Panc1 (cell line): ENCODE measurements at regions not wholly inside any gene's neighbourhood (a gene's known extent, or its start where the extent isn't known, plus 50 kb on each side); places are given as distances from the start of the nearest gene placed in this dataset.

Experiments used
- ATAC-seq: fragments of 200-7000 bp; cut with Tn5 transposase; 2 replicates; pipeline ENCODE4 v1.9.1; 2020; ENCODE audit warnings: mild to moderate bottlenecking, moderate library complexity
- BruUV-seq: library from RNA; stranded (reverse); fragments of 400-500 nt; replicated peaks from 2 replicates; lab custom pipeline; 2021; lab: Mats Ljungman, UMichigan
- CTCF ChIA-PET: fragments of 300-600 bp; sonication (Branson Sonifier 250); formaldehyde crosslinking; loops from one replicate; lab custom pipeline; 2022; ENCODE audit warnings: antibody characterized with exemption; lab: Charles Lee
- POLR2A ChIA-PET: fragments of 300-600 bp; sonication (Branson Sonifier 250); formaldehyde crosslinking; loops from one replicate; lab custom pipeline; 2022; ENCODE audit warnings: antibody characterized with exemption; lab: Charles Lee
- DNase-seq: peaks from one replicate; pipeline ENCODE4 v3.0.0-alpha.2; 2010; ENCODE audit warnings: low read depth, low spot score
- H3K27ac ChIP-seq: 2 replicates; pipeline ENCODE4 v1.5.1; 2011; ENCODE audit warnings: mild to moderate bottlenecking, low read length, inconsistent platforms
- H3K27me3 ChIP-seq: fragments of 200-500 bp; sonication (Bioruptor generic); 2 replicates; pipeline ENCODE4 v1.6.0; 2014; ENCODE audit warnings: low read length, inconsistent platforms; ENCODE audit not compliant: control insufficient read depth, insufficient read depth
- H3K36me3 ChIP-seq: fragments of 200-500 bp; sonication (Bioruptor generic); 2 replicates; pipeline ENCODE4 v1.5.1; 2014; ENCODE audit warnings: inconsistent platforms, mild to moderate bottlenecking, low read length, moderate library complexity; ENCODE audit not compliant: control insufficient read depth, insufficient read depth
- H3K4me1 ChIP-seq: 2 replicates; pipeline ENCODE4 v1.5.1; 2011; ENCODE audit warnings: inconsistent platforms, mild to moderate bottlenecking, low read length, moderate library complexity; ENCODE audit not compliant: control insufficient read depth, insufficient read depth
- H3K4me3 ChIP-seq, 2 experiments: 2 replicates each; pipeline ENCODE4 v1.5.1; 2011 to 2012; ENCODE audit warnings: low read depth in 2 of 2, low read length in 2 of 2, mild to moderate bottlenecking in 2 of 2, inconsistent platforms in 1 of 2, moderate library complexity in 1 of 2
- H3K9me3 ChIP-seq: fragments of 200-500 bp; sonication (Bioruptor generic); 2 replicates; pipeline ENCODE4 v1.5.1; 2014; ENCODE audit warnings: low read depth, mild to moderate bottlenecking, inconsistent platforms, low read length, moderate library complexity; ENCODE audit not compliant: control insufficient read depth, insufficient read depth
- CTCF ChIP-seq: fragments of 450-650 bp; IDR thresholded peaks from 2 replicates; pipeline ENCODE4 v1.5.1; 2017; ENCODE audit warnings: mild to moderate bottlenecking
- POLR2AphosphoS5 ChIP-seq: IDR thresholded peaks from 2 replicates; pipeline ENCODE4 v1.6.1; 2012; ENCODE audit warnings: mild to moderate bottlenecking, low read depth, low read length, moderate library complexity
- REST ChIP-seq, 2 experiments: IDR thresholded peaks; 2 replicates each; pipeline ENCODE4 v1.6.1; 2011 to 2012; ENCODE audit warnings: low read depth in 2 of 2, control low read depth in 1 of 2, low read length in 1 of 2, mild to moderate bottlenecking in 1 of 2, moderate library complexity in 1 of 2; ENCODE audit not compliant: insufficient read depth in 1 of 2
- SIN3A ChIP-seq: IDR thresholded peaks from 2 replicates; pipeline ENCODE4 v1.6.1; 2012; ENCODE audit warnings: low read depth, mild to moderate bottlenecking, low read length, moderate library complexity, borderline replicate concordance; ENCODE audit not compliant: insufficient read depth
- TCF7L2 ChIP-seq: IDR thresholded peaks from 2 replicates; pipeline ENCODE4 v1.6.1; 2011; ENCODE audit warnings: mild to moderate bottlenecking, low read depth, low read length, inconsistent platforms
- in situ Hi-C: cut with HindIII; loops from 2 replicates; pipeline ENCODE4 v1.10.0; 2016; ENCODE audit warnings: low sequenced_read_pairs, low pct_unique_long_range_greater_than_20kb
- intact Hi-C: fragments of 100-400 bp; cut with micrococcal nuclease; formaldehyde crosslinking; loops from one replicate; pipeline ENCODE4 v1.10.0; 2022; ENCODE audit not compliant: unreplicated experiment

- H3K27me3 ChIP-seq: peaks cover 5% of the 10 kb centered on the region
- CTCF ChIA-PET: no interaction called here
- H3K27ac ChIP-seq: no peak overlapping the region
- H3K36me3 ChIP-seq: no peaks in the 10 kb centered on the region
- TF ChIP-seq REST (IDR thresholded peaks at IDR 0.05; ENCODE audit: insufficient read depth in 1 of 2, low read depth in 2 of 2, low read length in 1 of 2) (no peak), TCF7L2 (no peak), SIN3A (no peak), CTCF (no peak), POLR2AphosphoS5 (no peak)
- in situ Hi-C loops (no loop called here), intact Hi-C loops (no loop called here)
- H3K4me3 ChIP-seq: no peak overlapping the region
- no TSS peak for BruUV-seq
- H3K4me1 ChIP-seq: no peaks in the 10 kb centered on the region
- DNase-seq (no peak), ATAC-seq (no peak)
- no peaks in the 10 kb centered on the region for H3K9me3 ChIP-seq
- POLR2A ChIA-PET: no interaction called here
These were observed 207.5 kb downstream of the LRRC70 start for GRCh38 chr5:62786099-62786498.

- no TSS peak for BruUV-seq
- intact Hi-C loops: no loop called here
- no peak for TF ChIP-seq REST (IDR thresholded peaks at IDR 0.05; ENCODE audit: insufficient read depth in 1 of 2, low read depth in 2 of 2, low read length in 1 of 2)
- no peak for TF ChIP-seq SIN3A
- TF ChIP-seq CTCF: no peak
- no peak for TF ChIP-seq TCF7L2
- no peak for TF ChIP-seq POLR2AphosphoS5
- in situ Hi-C loops: no loop called here
- ChIA-PET CTCF (no interaction called here), POLR2A (no interaction called here)
- peaks cover 5% of the 10 kb centered on the region for H3K27me3 ChIP-seq
- ATAC-seq (no peak), DNase-seq (no peak)
- no peaks in the 10 kb centered on the region for H3K36me3 ChIP-seq
- H3K27ac ChIP-seq: no peak overlapping the region
- no peaks in the 10 kb centered on the region for H3K4me1 ChIP-seq
- no peaks in the 10 kb centered on the region for H3K9me3 ChIP-seq
- no peak overlapping the region for H3K4me3 ChIP-seq
These were observed 207.0 kb downstream of the LRRC70 start for GRCh38 chr5:62785588-62785987.
